GM12878 (cell line): ENCODE measurements at regions not wholly inside any gene's neighbourhood (a gene's known extent, or its start where the extent isn't known, plus 50 kb on each side); places are given as distances from the start of the nearest gene placed in this dataset.

Source experiments
- ATAC-seq: fragments of 200-7000 bp; cut with Tn5 transposase; 3 replicates; pipeline ENCODE4 v1.9.1; 2020; ENCODE audit warnings: mild to moderate bottlenecking, moderate library complexity
- BruUV-seq: library from RNA; stranded (reverse); fragments of 400-500 nt; replicated peaks from 2 replicates; lab custom pipeline; 2021; lab: Mats Ljungman, UMichigan
- CTCF ChIA-PET: fragments of 300-600 bp; sonication (Branson Sonifier 250); formaldehyde crosslinking; extraction: SDS; loops from one replicate; lab custom pipeline; 2021; ENCODE audit warnings: inconsistent platforms; lab: Yijun Ruan, JAX
- POLR2A ChIA-PET: fragments of 350-600 bp; formaldehyde crosslinking; extraction: SDS; loops from one replicate; lab custom pipeline; 2021; ENCODE audit warnings: inconsistent platforms; lab: Charles Lee
- RAD21 ChIA-PET: fragments of 300-600 bp; sonication (Branson Sonifier 250); formaldehyde crosslinking; loops from one replicate; lab custom pipeline; 2023; ENCODE audit warnings: antibody characterized with exemption; ENCODE audit not compliant: unreplicated experiment; lab: Charles Lee
- SMC1A ChIA-PET: fragments of 300-600 bp; sonication (Branson Sonifier 250); formaldehyde crosslinking; loops from one replicate; lab custom pipeline; 2023; ENCODE audit not compliant: unreplicated experiment, uncharacterized antibody; lab: Charles Lee
- DNase-seq: peaks from one replicate; pipeline ENCODE4 v3.0.0-alpha.2; 2011; ENCODE audit warnings: low read depth, low spot score
- FAIRE-seq: peaks from 3 replicates; lab custom pipeline; 2011; peaks lifted over from hg19 to GRCh38; lab: Jason Lieb, UNC
- H2AFZ ChIP-seq: 2 replicates; pipeline ENCODE4 v1.6.0; 2011; ENCODE audit warnings: low read depth, low read length, control low read depth; ENCODE audit not compliant: control insufficient read depth
- H3K27ac ChIP-seq: 2 replicates; pipeline ENCODE4 v1.5.1; 2011; ENCODE audit warnings: control low read depth; ENCODE audit not compliant: control insufficient read depth, insufficient read depth
- H3K27me3 ChIP-seq, 2 experiments: replicated peaks in 1 of 2; 2 replicates each; pipeline versions ENCODE4 v1.6.0 to v1.6.1; 2011; ENCODE audit warnings: low read length in 1 of 2; ENCODE audit not compliant: control insufficient read depth in 2 of 2, insufficient read depth in 2 of 2
- H3K36me3 ChIP-seq, 2 experiments: 2 replicates each; pipeline ENCODE4 v1.5.1; 2011; ENCODE audit warnings: low read length in 1 of 2; ENCODE audit not compliant: control insufficient read depth in 2 of 2, insufficient read depth in 2 of 2
- H3K4me1 ChIP-seq: 2 replicates; pipeline ENCODE4 v1.6.1; 2011; ENCODE audit warnings: mild to moderate bottlenecking, low read length, moderate library complexity, mixed read lengths; ENCODE audit not compliant: control insufficient read depth, insufficient read depth
- H3K4me2 ChIP-seq: 2 replicates; pipeline ENCODE4 v1.6.0; 2011; ENCODE audit warnings: control low read depth; ENCODE audit not compliant: control insufficient read depth, insufficient read depth
- H3K4me3 ChIP-seq: fragments of 200-600 bp; sonication (generic); 2 replicates; pipeline ENCODE4 v1.5.1; 2016
- H3K79me2 ChIP-seq: 2 replicates; pipeline ENCODE4 v1.6.0; 2011; ENCODE audit warnings: low read length; ENCODE audit not compliant: control insufficient read depth, insufficient read depth
- H3K9ac ChIP-seq: 2 replicates; pipeline ENCODE4 v1.8.0; 2011; ENCODE audit warnings: low read length, control low read depth, mixed read lengths; ENCODE audit not compliant: control insufficient read depth, insufficient read depth
- H3K9me3 ChIP-seq: replicated peaks from 3 replicates; pipeline ENCODE4 v1.5.1; 2011; ENCODE audit warnings: mild to moderate bottlenecking, low read length; ENCODE audit not compliant: control insufficient read depth, insufficient read depth
- H4K20me1 ChIP-seq: 2 replicates; pipeline ENCODE4 v1.6.0; 2011; ENCODE audit not compliant: control insufficient read depth, insufficient read depth
- CHD1 ChIP-seq: IDR thresholded peaks from 2 replicates; pipeline ENCODE4 v1.6.1; 2012; ENCODE audit warnings: low read depth, low read length, improper control_type of control experiment
- CHD2 ChIP-seq: IDR thresholded peaks from 2 replicates; pipeline ENCODE4 v1.6.1; 2011; ENCODE audit warnings: low read depth, low read length, improper control_type of control experiment, borderline replicate concordance
- ETV6 ChIP-seq, 2 experiments: fragments of 450-650 bp in 1 of 2; IDR thresholded peaks in 1 of 2; conservative IDR thresholded peaks in 1 of 2; 2 replicates each; pipeline ENCODE4 v1.6.1; 2014; ENCODE audit warnings: antibody characterized with exemption in 1 of 2, borderline replicate concordance in 1 of 2, low read depth in 1 of 2, mild to moderate bottlenecking in 1 of 2, moderate library complexity in 1 of 2
- JUNB ChIP-seq: IDR thresholded peaks from 2 replicates; pipeline ENCODE4 v1.6.1; 2016; ENCODE audit warnings: antibody characterized with exemption, mild to moderate bottlenecking
- NR2F1 ChIP-seq: fragments of 450-650 bp; conservative IDR thresholded peaks from 2 replicates; pipeline ENCODE4 v1.6.1; 2017; ENCODE audit warnings: mild to moderate bottlenecking
- RELB ChIP-seq: fragments of 450-650 bp; IDR thresholded peaks from 2 replicates; pipeline ENCODE4 v1.6.1; 2017; ENCODE audit warnings: low read depth, mild to moderate bottlenecking, moderate library complexity
- SMAD5 ChIP-seq: IDR thresholded peaks from 2 replicates; pipeline ENCODE4 v1.6.1; 2016; ENCODE audit warnings: antibody characterized with exemption, low read depth
- ZZZ3 ChIP-seq: IDR thresholded peaks from 2 replicates; pipeline ENCODE4 v1.6.1; 2011; ENCODE audit warnings: low read depth; ENCODE audit not compliant: control insufficient read depth, insufficient read length
- WGBS: methylation state at CpG from one replicate; pipeline ENCODE4 v1.1.6; 2016; ENCODE audit warnings: low lambda C conversion rate; ENCODE audit not compliant: insufficient replicate concordance, insufficient coverage; ENCODE audit errors: missing lambda C conversion rate; 5-methylcytosine and 5-hydroxymethylcytosine counted together
- in situ Hi-C: fragments of 300-500 bp; cut with MboI; formaldehyde crosslinking; loops from 9 replicates; pipeline ENCODE4 v1.14.3; 2018; ENCODE audit warnings: mixed read lengths
- intact Hi-C: fragments of 100-400 bp; cut with micrococcal nuclease; formaldehyde crosslinking; loops from one replicate; pipeline ENCODE4 v1.14.2; 2022; ENCODE audit not compliant: unreplicated experiment
- TF ChIP-seq, protein P1 (sequence below): fragments of 150-350 bp; IDR thresholded peaks from 2 replicates; pipeline ENCODE4 v1.6.1; 2014; ENCODE audit warnings: mild to moderate bottlenecking, low read depth, low read length

DNA sequence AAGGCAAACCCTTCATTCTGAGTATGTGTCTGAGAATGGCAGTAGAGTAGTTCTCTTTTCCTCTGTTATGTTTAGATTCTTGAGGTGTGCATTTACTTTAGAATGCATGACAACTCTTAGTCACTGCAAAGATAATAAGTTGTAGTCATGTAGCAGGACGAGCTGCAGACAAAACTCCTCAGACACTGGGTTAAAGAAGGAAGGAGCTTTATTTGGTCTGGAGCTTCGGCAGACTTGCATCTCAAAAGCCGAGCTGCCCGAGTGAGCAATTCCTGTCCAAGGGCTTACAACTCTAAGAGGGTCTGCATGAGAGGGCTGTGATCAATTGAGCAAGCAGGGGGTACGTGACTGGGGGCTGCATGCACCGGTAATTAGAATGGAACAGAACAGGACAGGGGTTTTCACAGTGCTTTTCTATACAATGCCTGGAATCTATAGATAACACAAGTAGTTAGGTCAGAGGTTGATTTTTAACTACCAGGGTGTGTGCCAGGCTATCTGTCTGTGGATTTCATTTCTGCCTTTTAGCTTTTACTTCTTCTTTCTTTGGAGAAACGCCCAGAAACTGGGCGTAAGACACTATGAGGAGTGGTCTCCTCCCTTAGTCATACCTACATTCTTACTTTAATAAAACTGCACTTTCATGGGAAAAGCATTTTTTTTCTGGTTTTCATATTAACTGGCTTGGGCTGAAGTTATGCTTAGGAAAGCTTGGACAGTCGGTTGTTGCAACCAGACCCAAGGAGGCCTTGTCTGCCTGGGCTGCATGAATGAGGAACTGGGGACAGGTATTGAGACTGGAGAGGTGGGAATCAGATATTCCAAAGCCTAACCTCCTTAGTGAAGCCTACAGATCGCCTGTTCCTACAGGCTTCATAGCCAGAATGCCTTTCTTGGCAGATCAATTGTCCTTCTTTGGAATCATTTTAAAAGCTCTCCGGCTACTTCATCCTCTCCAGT, 115.1 kb downstream of the RHOU start:
- FAIRE-seq (no peak), ATAC-seq (peak; percentile 61), DNase-seq (no peak)
- H4K20me1 ChIP-seq = no peaks in the 10 kb centered on the region
- H3K4me1 ChIP-seq = no peaks in the 10 kb centered on the region
- ChIA-PET RAD21 (interaction anchor here (3.2 to 4.4 kb wide), 4 partner anchors 9 to 18 kb away, joined by 16 to 33 read pairs (median 20); no protein-coding TSS in a partner anchor), POLR2A (interaction anchor here (1.0 kb wide), 1 partner anchor 20 kb away, joined by 3 read pairs; no protein-coding TSS in a partner anchor), SMC1A (interaction anchor here (0.6 to 4.3 kb wide), 10 partner anchors 8 to 135 kb away, joined by 3 to 23 read pairs (median 6); no protein-coding TSS in a partner anchor), CTCF (interaction anchor here (1.5 kb wide), 1 partner anchor 19 kb away, joined by 5 read pairs; no protein-coding TSS in a partner anchor)
- no peak overlapping the region for H2AFZ ChIP-seq
- intact Hi-C loops (no loop called here), in situ Hi-C loops (no loop called here)
- no peak overlapping the region for H3K4me2 ChIP-seq
- no peaks in the 10 kb centered on the region for H3K79me2 ChIP-seq
- H3K27me3 ChIP-seq = no peaks in the 10 kb centered on the region
- WGBS = 17% methylated on average over 11 of the region's 11 CpGs
- no peak overlapping the region for H3K9ac ChIP-seq
- H3K9me3 ChIP-seq = no peaks in the 10 kb centered on the region
- 0 out of 2 replicates have a peak, but pooled peaks have one; percentile 12 for TF ChIP-seq NR2F1
- TF ChIP-seq, protein P1, sequence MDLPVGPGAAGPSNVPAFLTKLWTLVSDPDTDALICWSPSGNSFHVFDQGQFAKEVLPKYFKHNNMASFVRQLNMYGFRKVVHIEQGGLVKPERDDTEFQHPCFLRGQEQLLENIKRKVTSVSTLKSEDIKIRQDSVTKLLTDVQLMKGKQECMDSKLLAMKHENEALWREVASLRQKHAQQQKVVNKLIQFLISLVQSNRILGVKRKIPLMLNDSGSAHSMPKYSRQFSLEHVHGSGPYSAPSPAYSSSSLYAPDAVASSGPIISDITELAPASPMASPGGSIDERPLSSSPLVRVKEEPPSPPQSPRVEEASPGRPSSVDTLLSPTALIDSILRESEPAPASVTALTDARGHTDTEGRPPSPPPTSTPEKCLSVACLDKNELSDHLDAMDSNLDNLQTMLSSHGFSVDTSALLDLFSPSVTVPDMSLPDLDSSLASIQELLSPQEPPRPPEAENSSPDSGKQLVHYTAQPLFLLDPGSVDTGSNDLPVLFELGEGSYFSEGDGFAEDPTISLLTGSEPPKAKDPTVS = no peak
- H3K4me3 ChIP-seq = no peak overlapping the region
- H3K27ac ChIP-seq = no peak overlapping the region
- BruUV-seq = no TSS peak
- no peaks in the 10 kb centered on the region for H3K36me3 ChIP-seq

DNA sequence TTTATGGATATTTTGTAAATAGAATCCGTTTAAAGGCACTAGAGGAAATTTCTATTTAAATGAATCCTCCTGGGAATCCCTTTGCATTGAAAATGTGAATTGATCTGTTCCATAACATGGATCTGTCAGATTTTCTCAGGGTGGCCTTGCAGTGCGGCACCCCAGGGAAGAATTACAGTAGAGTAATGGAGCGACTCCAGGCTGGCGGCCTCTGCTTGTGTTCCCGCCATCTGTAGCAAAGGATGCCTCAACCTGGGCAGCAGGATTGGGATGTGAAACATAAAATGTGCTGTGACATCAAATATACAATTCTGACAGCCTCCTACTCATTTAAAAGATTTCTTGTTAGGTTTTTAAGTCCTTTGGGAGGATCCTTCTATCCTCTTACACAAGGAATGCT, 115.9 kb downstream of the RHOU start:
- Histone ChIP-seq H2AFZ (no peak overlapping the region), H3K9ac (no peak overlapping the region), H3K4me1 (no peaks in the 10 kb centered on the region), H3K79me2 (no peaks in the 10 kb centered on the region), H3K36me3 (no peaks in the 10 kb centered on the region), H3K27ac (no peak overlapping the region), H3K4me2 (no peak overlapping the region), H3K4me3 (no peak overlapping the region), H3K9me3 (no peaks in the 10 kb centered on the region), H3K27me3 (no peaks in the 10 kb centered on the region), H4K20me1 (no peaks in the 10 kb centered on the region)
- FAIRE-seq (no peak), DNase-seq (no peak), ATAC-seq (no peak)
- SMC1A ChIA-PET = interaction anchor here (4.0 to 4.1 kb wide), 2 partner anchors 7 to 24 kb away, joined by 21 to 22 read pairs; no protein-coding TSS in a partner anchor
- RAD21 ChIA-PET = interaction anchor here (3.5 to 4.4 kb wide), 3 partner anchors 10 to 13 kb away, joined by 16 to 33 read pairs (median 22); no protein-coding TSS in a partner anchor
- in situ Hi-C loops (no loop called here), intact Hi-C loops (no loop called here)
- 82% methylated on average over 5 of the region's 5 CpGs for WGBS
- TF ChIP-seq NR2F1 (no peak), CHD1 (no peak), ETV6 (conservative IDR thresholded peaks at IDR 0.05 in 1 of 2, IDR thresholded peaks at IDR 0.05 in 1 of 2; ENCODE audit: borderline replicate concordance in 1 of 2, low read depth in 1 of 2) (no peak), CHD2 (no peak), ZZZ3 (no peak), RELB (no peak), SMAD5 (no peak), JUNB (no peak)
- POLR2A ChIA-PET = no interaction called here
- BruUV-seq = no TSS peak
- CTCF ChIA-PET = no interaction called here
